VCaP (cell line): ENCODE measurements at regions not wholly inside any gene's neighbourhood (a gene's known extent, or its start where the extent isn't known, plus 50 kb on each side); places are given as distances from the start of the nearest gene placed in this dataset.

Experiments
- H3K27ac ChIP-seq: fragments of 450-650 bp; 2 replicates; pipeline ENCODE4 v1.5.1; 2017
- CTCF ChIP-seq: fragments of 450-650 bp; conservative IDR thresholded peaks from 2 replicates; pipeline ENCODE4 v1.5.1; 2017; ENCODE audit warnings: mild to moderate bottlenecking, moderate library complexity

GRCh38 chr2:144718376-144718775 is 198.5 kb upstream of the ZEB2 start:
- no peak for TF ChIP-seq CTCF
- no peak overlapping the region for H3K27ac ChIP-seq

GRCh38 chr2:144715992-144716391 is 196.1 kb upstream of the ZEB2 start:
- no peak for TF ChIP-seq CTCF
- no peak overlapping the region for H3K27ac ChIP-seq

DNA sequence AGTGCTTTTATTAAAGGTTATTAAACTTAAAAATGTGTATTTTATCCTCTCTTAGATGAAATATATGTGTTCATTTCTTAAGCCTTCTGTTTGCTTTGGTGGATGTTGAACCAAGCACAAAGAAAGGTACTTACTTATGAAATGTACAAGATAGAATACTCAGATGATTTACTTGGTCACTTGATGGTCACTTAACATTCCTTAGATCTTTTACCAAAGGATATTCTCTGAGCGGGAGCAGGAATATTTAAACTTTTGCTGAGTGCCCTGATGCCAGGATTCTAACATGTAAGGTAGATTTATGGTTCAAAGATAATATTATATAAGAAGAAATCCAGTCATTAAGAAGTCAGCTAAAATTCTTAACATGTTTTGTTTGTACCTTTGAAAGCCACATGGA is 193.5 kb upstream of the ZEB2 start:
- H3K27ac ChIP-seq, result no peak overlapping the region
- no peak for TF ChIP-seq CTCF

DNA sequence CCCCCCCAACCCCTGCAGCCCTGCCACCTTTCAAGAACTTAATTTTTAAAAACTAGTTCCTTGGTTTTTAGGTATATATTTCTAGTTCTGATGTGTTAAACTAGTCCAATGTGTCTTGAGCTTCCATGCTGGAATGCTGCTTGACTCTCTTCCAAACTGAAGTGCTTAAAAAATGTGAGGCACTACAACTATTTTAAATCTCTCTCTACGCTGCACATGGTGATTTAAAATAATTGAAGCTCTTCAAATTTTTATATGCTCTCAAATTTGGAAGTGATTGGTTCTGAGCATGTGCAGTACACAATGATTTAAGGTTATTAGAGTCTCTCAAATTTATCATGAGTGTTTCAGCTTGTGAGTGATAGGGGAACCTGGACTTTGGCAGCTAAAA is 192.6 kb upstream of the ZEB2 start:
- no peak for TF ChIP-seq CTCF
- H3K27ac ChIP-seq, result no peak overlapping the region

- H3K27ac ChIP-seq, result no peak overlapping the region
- TF ChIP-seq CTCF, result no peak
Observed at GRCh38 chr2:144711630-144712549, 192.0 kb upstream of the ZEB2 start.

GRCh38 chr2:144711084-144711483 is 191.2 kb upstream of the ZEB2 start:
- TF ChIP-seq CTCF, result no peak
- H3K27ac ChIP-seq, result no peak overlapping the region

- H3K27ac ChIP-seq, result no peak overlapping the region
- TF ChIP-seq CTCF, result no peak
Observed at GRCh38 chr2:144708626-144709025, 188.7 kb upstream of the ZEB2 start.
